ENCODE measurements at regions not wholly inside any gene's neighbourhood (a gene's known extent, or its start where the extent isn't known, plus 50 kb on each side); places are given as distances from the start of the nearest gene placed in this dataset.

DNA sequence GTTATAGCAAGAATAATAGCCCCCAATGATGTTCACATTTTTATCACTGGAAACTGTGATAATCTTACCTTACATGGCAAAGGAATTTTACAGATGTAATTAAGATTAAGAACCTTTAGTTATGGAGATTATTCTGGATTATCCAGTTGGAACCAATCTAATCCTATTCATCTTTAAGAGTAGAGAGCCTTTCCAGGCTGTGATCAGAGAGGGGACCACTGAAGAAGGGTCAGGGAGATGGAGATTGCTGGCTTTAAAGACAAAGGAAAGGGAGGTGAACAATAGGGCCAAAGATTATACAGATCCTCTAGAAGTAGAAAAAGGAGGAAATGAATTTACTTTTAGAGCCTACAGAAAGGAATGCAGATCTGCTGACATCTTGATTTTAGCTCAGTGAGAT, 253.5 kb upstream of the GRIN3A start:
- TF ChIP-seq ZFX (IDR thresholded peaks at IDR 0.05; ENCODE audit: borderline replicate concordance): no peak
- TF ChIP-seq, protein P1, sequence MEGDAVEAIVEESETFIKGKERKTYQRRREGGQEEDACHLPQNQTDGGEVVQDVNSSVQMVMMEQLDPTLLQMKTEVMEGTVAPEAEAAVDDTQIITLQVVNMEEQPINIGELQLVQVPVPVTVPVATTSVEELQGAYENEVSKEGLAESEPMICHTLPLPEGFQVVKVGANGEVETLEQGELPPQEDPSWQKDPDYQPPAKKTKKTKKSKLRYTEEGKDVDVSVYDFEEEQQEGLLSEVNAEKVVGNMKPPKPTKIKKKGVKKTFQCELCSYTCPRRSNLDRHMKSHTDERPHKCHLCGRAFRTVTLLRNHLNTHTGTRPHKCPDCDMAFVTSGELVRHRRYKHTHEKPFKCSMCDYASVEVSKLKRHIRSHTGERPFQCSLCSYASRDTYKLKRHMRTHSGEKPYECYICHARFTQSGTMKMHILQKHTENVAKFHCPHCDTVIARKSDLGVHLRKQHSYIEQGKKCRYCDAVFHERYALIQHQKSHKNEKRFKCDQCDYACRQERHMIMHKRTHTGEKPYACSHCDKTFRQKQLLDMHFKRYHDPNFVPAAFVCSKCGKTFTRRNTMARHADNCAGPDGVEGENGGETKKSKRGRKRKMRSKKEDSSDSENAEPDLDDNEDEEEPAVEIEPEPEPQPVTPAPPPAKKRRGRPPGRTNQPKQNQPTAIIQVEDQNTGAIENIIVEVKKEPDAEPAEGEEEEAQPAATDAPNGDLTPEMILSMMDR (IDR thresholded peaks at IDR 0.05): no peak
- H3K27ac ChIP-seq: no peak overlapping the region

DNA sequence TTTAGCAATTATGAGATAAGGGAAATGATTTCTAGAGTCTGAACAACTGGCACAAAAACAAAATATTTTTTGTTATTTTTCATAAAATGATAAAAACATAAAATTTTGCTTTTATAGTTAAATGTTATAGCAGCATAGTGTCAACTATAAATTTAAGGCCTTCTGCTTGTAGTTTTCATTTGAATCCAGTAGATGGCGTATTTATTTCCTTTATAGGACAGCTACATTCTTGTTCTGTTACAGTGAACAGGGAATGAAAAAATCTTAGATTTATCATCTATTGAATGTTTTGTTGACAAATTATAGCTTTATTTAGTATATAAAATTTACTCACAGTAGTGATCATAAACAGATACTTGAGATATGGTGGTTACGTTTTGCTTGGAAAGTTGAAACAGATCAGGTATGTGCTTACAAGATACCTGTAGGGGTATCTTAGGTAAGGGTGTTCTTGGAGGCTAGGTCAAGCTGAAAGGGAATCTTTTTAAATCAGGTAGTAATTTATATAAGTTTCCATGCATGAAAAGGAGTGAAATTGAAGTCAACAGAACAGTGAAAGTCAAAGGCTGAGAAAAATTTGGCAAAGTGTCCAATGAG, 239.3 kb upstream of the GRIN3A start:
- H3K27ac ChIP-seq: no peak overlapping the region
- TF ChIP-seq ZFX (IDR thresholded peaks at IDR 0.05; ENCODE audit: borderline replicate concordance): no peak
- TF ChIP-seq, protein P1 (IDR thresholded peaks at IDR 0.05): peak; percentile 69

DNA sequence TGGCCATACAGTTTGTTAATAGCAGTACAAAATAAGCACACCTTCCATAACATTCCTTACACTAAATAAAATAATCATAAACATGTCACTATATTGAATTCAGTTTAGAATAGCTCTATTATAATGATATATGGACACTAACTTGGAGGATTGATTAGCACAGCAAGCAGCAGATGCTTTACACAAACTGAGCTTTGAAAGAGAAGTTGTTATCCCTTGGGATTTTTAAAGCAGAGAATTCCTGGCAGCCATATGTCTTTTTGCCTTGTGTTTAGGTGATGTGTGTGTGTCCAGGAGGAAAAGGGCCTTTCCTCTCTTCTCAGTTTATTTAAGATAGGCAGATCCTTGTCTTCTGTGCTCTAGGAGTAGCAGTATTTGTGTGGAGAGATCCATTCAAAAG, 232.2 kb upstream of the GRIN3A start:
- H3K27ac ChIP-seq: no peak overlapping the region
- TF ChIP-seq, protein P1 (IDR thresholded peaks at IDR 0.05): no peak
- TF ChIP-seq ZFX (IDR thresholded peaks at IDR 0.05; ENCODE audit: borderline replicate concordance): no peak

DNA sequence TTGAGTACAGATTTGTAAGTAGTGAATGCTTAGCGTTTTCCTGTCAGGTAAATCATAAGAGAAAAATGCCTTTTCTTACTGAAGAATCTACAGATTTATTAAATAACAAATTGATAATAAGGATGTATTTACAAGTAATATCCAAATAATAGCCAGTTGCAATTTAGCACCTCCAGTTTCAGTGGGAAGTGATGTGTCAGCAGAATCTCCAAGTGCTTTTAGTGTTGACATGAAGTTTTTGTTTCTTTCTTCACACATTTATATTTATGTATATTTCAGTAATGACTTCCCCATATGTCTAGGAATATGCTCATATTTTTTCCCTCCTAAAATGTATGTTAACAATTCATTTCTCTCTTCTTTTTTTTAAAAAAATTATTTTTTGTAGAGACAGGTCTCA, 229.9 kb upstream of the GRIN3A start:
- no peak for TF ChIP-seq ZFX (IDR thresholded peaks at IDR 0.05; ENCODE audit: borderline replicate concordance)
- TF ChIP-seq, protein P1 (IDR thresholded peaks at IDR 0.05): no peak
- H3K27ac ChIP-seq: no peak overlapping the region

DNA sequence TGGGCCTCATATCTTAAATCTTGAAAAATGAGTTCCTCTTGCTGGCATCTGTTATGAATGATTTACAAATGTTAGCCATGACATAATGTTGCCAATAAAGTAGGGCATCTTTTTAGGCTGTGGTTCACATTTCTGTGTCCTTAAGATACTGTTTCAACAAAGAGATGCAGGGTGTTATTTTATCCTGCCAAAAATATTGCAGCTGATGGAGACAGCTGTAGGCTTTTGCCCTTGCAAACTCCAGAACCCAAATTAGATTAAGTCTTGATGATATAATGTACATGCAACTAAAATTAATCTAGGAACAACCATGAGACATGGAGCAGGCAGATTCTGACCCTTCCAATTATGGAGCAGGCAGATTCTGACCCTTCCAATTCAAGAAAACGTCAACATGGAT, 228.2 kb upstream of the GRIN3A start:
- no peak overlapping the region; the same call in 1 of the 2 replicates for H3K27ac ChIP-seq
- no peak for TF ChIP-seq ZFX (IDR thresholded peaks at IDR 0.05; ENCODE audit: borderline replicate concordance)
- TF ChIP-seq, protein P1 (IDR thresholded peaks at IDR 0.05): no peak

DNA sequence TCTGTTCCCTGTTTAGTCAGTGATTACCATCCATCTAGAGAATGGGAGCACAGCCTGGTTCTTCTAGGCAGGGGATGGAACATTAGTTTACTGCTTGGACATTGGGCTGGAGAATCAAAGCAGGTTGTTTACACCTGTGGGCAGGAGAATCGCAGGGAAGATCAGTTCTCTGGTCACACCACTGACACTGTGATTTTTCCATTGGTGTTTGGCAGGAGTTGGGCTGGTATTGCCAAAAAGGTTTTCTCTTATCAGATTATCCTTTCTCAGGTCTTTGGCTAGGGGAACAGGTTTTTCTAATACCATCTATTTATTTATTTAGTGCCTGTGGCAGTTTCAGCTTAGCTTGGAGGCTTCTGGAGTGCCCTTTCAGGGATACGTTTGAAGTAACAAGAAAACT, 219.3 kb upstream of the GRIN3A start:
- TF ChIP-seq ZFX (IDR thresholded peaks at IDR 0.05; ENCODE audit: borderline replicate concordance): no peak
- TF ChIP-seq, protein P1 (IDR thresholded peaks at IDR 0.05): no peak
- peak overlapping the region; percentile 61 for H3K27ac ChIP-seq

DNA sequence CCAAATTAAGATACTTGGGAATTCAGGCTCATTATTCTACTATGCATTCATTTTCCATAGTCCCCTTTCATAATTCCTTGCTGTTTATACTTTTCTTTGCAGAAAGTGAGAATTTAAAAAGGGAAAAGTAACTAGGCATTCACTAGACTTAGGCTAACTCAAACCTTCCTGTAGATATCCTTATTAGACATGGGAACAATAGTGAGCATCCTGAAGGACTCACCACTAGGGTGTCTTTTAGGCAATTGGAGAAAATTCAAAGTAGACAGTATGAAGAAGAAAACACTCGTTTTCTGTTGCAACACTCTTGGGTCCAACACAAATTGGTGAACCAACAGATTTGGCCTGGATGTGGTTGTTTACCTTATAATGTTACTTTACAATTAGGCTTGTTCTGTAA, 213.2 kb upstream of the GRIN3A start:
- TF ChIP-seq ZFX (IDR thresholded peaks at IDR 0.05; ENCODE audit: borderline replicate concordance): no peak
- TF ChIP-seq, protein P1 (IDR thresholded peaks at IDR 0.05): no peak
- no peak overlapping the region for H3K27ac ChIP-seq
